NCI-H187 treated with DMSO at 0.1 percent for 48 hours (cell line): ENCODE measurements at regions not wholly inside any gene's neighbourhood (a gene's known extent, or its start where the extent isn't known, plus 50 kb on each side); places are given as distances from the start of the nearest gene placed in this dataset.
"Not testable (repeated sequence)": the region's sequence is repeated elsewhere in the genome, so short reads cannot be mapped to it uniquely, and the experiment has no call there.

Experiments used
- DNase-seq: peaks from one replicate; lab custom pipeline; 2025; lab: John Stamatoyannopoulos, UW

GRCh38 chr14:44385906-44386305 is 121.2 kb downstream of the FSCB start:
- no peak for DNase-seq

DNA sequence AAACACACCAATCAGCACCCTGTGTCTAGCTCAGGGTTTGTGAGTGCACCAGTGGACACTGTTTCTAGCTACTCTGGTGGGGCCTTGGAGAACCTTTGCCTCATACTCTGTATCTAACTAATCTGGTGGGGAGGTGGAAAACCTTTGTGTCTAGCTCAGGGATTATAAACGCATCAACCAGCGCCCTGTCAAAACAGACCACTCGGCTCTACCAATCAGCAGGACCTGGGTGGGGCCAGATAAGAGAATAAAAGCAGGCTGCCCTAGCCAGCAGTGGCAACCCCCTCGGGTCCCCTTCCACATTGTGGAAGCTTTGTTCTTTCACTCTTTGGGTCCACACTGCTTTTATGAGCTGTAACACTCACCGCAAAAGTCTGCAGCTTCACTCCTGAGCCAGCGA is 121.8 kb downstream of the FSCB start:
- not testable (repeated sequence) for DNase-seq

GRCh38 chr14:44384601-44385293 is 122.3 kb downstream of the FSCB start:
- DNase-seq: not testable (repeated sequence)

DNA sequence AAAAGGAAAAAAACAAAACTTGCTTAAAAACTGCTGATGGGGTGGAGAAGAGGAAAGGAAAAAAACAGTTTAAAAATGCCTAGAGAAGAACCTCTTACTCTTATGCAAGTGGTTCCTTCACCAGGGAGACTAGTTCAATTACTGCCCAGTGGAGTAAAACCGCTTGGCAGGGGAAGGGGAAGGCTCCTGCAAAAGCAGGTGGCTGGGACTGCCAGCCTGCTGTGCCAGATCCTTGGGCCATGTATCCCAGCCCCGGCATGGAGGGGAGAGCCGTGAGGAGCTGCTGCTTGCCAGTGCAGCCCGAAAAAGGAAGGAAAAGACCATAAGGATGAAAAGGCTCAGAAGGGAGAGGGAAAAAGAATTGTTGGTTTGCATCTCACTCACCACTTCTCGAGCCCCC is 123.0 kb downstream of the FSCB start:
- no peak for DNase-seq

DNA sequence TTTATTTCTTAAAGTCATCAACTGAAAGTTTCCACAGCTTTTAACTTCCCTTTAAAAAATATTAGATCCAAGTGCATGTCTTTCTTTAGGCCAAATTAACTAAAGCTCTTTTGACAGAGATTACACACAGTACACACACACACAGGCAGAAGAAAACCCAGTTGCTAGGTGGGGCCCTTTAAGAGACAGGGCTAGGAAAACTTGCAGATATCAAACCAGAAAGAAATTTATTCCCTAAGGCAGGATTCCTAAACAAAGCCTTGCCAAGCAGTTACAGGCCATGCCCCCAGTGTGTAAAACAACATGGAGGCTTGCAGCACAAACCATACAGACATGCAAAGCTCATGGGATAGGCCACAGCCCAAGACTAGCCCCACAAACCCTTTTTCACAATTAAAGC is 123.4 kb downstream of the FSCB start:
- DNase-seq: no peak

DNA sequence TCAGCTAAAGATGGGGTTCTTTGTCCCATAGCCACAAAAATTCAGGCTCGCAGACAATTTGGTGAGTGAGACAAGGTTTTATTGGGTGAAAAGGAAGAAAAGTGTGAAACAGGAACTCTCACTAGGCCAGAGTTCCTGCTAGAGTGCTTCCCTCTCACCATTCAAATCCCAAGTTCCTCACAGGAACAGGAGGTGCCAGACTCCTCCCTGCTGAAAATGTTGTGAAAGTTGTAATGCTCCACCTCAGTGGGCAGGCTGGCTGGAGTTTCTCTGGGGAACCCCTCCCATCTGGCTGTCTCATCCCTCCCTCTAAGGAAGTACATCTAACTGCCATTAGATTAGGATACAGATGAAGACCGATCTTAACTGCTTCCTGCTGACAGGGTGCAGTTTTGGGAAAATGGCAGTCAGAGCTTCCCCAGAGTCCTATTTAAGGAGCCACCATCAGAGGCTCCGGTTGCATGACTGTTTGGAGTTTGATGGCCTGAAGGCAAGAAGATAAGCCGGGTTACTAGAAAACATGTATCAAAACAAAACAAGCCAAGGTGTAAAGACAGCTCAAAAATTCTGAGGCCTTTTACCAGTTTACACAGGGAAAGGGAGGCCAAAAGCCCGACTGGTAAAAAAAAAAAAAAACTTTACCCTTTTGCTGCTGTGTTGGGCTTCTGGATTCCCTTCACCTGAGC is 127.6 kb downstream of the FSCB start:
- no peak for DNase-seq

GRCh38 chr14:44374906-44375305 is 132.2 kb downstream of the FSCB start:
- no peak for DNase-seq

GRCh38 chr14:44372807-44373489 is 134.1 kb downstream of the FSCB start:
- no peak for DNase-seq

- no peak for DNase-seq
Measured at GRCh38 chr14:44372231-44372630, 134.9 kb downstream of the FSCB start.

- DNase-seq: no peak
Measured at GRCh38 chr14:44370727-44371126, 136.4 kb downstream of the FSCB start.

DNA sequence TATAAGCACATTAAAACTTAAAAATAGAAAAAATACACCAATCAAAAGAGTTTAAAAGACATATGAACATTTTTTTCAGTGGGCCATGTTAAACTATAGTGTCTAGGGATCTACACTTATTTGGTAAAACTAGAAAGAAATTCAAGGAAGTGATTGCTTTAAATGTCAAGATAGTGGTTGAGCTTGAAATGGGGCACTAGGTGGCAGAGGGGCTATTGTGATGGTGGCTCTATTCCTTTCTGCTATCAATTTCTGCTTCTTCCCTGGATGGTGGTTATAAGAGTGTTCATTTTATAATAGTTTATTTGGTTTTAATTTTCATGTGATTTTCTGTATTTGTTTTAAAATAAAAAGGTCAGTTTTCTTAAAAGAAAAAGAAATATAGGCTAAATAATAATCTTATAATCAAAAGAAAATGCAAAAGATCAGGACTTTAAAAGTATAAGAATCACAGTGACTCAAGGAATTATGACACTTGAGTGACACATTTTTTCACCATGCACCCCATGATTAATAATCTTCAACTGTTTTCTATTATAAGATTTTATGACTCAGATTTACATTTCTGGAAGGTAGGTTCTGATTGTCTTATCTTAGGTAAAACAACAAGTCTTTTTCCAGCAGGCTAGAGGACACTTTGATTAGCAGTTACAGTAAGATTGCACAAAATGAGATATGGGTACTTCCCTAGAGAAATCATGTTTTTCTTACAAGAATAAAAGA is 137.5 kb downstream of the FSCB start:
- DNase-seq: no peak

- no peak for DNase-seq
Measured at GRCh38 chr14:44361083-44361482, 146.0 kb downstream of the FSCB start.

DNA sequence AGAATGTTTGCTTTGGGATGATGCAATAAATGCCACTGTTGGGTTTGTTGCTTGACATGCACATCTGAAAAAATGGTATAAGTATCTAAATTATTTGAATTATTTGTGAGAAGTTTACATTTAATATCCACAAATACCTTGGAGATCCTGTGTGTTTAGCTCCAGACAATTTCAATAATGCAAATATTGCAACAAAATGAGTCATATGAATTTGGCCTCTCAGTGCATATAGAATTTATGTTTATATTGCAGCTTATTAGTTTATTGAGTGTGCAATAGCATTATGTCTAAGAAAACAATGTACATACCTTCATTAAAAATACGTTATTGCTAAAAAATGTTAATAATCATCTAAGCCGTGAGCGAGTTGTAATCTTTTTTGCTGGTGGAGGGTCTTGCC is 153.3 kb downstream of the FSCB start:
- DNase-seq: no peak

GRCh38 chr14:44352201-44352600 is 154.9 kb downstream of the FSCB start:
- DNase-seq: no peak

GRCh38 chr14:44347316-44347715 is 159.8 kb downstream of the FSCB start:
- no peak for DNase-seq

GRCh38 chr14:44341116-44341515 is 166.0 kb downstream of the FSCB start:
- DNase-seq: no peak

GRCh38 chr14:44339862-44340261 is 167.2 kb downstream of the FSCB start:
- no peak for DNase-seq

GRCh38 chr14:44339231-44339630 is 167.9 kb downstream of the FSCB start:
- no peak for DNase-seq

DNA sequence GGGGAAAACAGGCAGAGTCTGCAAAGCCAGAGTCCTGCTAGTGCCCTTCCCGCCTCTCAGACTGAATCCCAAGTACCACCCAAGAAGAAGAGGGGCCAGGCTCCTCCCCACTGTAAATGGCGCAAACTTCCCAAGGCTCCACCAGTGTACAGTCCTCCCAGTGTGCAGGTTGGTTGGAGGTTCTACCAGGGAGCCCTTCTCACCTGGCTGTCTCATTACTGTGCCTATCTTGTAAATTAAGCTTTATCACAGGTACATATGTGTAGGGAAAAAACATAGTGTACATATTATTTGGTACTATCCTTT is 189.7 kb downstream of the FSCB start:
- DNase-seq: no peak

- no peak for DNase-seq
Measured at GRCh38 chr14:44316647-44317440, 190.2 kb downstream of the FSCB start.

DNA sequence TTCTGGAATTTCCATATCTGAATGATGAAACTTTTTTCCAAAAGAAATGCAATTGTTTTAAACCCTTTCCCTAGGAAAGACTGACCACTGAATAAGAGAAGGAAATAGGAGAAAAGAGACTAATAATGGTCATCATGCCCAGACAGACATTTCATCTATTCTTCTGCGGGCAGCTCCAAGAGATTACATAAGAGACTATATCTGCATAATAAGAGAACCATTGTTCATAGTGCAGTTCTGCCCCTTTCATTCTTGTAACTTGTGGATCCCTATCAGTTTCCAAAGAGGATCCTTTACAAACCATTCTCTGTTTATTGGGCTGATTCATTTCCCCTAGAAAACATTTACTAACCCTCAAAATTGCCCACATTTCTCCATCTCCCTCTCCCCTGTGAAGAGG is 197.8 kb downstream of the FSCB start:
- no peak for DNase-seq

GRCh38 chr14:44300916-44301315 is 206.2 kb downstream of the FSCB start:
- DNase-seq: no peak
